EH (cell line): ENCODE measurements at regions not wholly inside any gene's neighbourhood (a gene's known extent, or its start where the extent isn't known, plus 50 kb on each side); places are given as distances from the start of the nearest gene placed in this dataset.

Experiments used
- DNase-seq: peaks from one replicate; pipeline ENCODE4 v3.0.0-alpha.2; 2015; ENCODE audit warnings: low read depth

- no peak for DNase-seq
Observed at GRCh38 chr1:234536741-234537140, 57.8 kb upstream of the TARBP1 start.

GRCh38 chr1:234535763-234536515 lies 57.0 kb upstream of the TARBP1 start:
- DNase-seq, result peak; percentile 68

GRCh38 chr1:234535218-234535617 lies 56.2 kb upstream of the TARBP1 start:
- no peak for DNase-seq

GRCh38 chr1:234533975-234534876 lies 55.2 kb upstream of the TARBP1 start:
- peak; percentile 98 for DNase-seq

- DNase-seq, result peak; percentile 96
Observed at GRCh38 chr1:234533034-234533891, 54.3 kb upstream of the TARBP1 start.

- DNase-seq, result no peak
Observed at GRCh38 chr1:234532503-234532922, 53.5 kb upstream of the TARBP1 start.

GRCh38 chr1:234531151-234531635 lies 52.2 kb upstream of the TARBP1 start:
- DNase-seq, result peak; percentile 76

- DNase-seq, result no peak
Observed at GRCh38 chr1:234530672-234531071, 51.7 kb upstream of the TARBP1 start.

- peak; percentile 51 for DNase-seq
Observed at GRCh38 chr1:234529950-234530237, 50.9 kb upstream of the TARBP1 start.

- no peak for DNase-seq
Observed at GRCh38 chr1:234529095-234529949, 50.3 kb upstream of the TARBP1 start.
